Skin of body (tissue), 1 donor: ENCODE measurements at regions not wholly inside any gene's neighbourhood (a gene's known extent, or its start where the extent isn't known, plus 50 kb on each side); places are given as distances from the start of the nearest gene placed in this dataset.
A peak's percentile ranks its signal among the peaks of the same experiment; 100 is the strongest.
"Not testable (repeated sequence)": the region's sequence is repeated elsewhere in the genome, so short reads cannot be mapped to it uniquely, and the experiment has no call there.

ENCODE experiments used
- DNase-seq: peaks from one replicate; lab custom pipeline; 2025; lab: John Stamatoyannopoulos, UW

DNA sequence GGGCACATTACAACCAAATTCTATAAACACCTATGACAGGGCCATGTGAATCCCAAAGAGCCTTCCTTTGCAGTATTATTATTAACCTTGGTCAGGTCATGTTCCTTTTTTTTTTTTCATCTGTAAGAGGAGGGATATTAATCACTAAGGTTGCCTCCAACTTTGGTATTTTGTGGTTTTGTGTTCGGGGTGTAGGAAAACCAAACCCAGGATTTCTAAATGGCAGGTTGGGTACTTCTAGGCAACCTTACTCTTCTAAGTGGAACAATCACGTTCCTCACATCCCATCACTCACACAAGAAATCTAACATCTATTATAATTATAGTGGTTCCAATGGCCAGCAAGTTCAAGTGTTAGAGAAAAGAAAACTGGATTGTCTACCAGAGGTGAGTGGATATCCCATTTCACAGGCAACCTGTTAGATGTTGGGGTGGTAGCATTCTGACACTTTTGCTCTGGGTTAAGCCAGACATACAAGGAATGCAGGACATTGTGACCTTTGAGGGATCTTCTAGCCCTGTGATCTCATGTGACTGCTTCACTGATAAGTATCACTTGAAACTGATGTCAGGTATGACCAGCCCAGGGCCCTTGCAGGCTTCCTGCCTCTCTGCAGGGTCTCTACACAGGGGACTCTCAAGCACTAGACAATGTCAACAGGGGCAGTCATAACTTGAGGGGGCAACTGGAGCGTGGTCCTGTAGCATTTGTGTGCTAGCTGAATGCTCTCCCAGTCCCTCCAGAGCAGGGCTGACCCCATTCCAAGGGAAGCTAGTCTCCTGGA lies 126.2 kb upstream of the VLDLR start:
- DNase-seq, result no peak

GRCh38 chr9:2496169-2496568 lies 125.4 kb upstream of the VLDLR start:
- DNase-seq, result no peak

GRCh38 chr9:2496934-2497333 lies 124.7 kb upstream of the VLDLR start:
- DNase-seq, result no peak

DNA sequence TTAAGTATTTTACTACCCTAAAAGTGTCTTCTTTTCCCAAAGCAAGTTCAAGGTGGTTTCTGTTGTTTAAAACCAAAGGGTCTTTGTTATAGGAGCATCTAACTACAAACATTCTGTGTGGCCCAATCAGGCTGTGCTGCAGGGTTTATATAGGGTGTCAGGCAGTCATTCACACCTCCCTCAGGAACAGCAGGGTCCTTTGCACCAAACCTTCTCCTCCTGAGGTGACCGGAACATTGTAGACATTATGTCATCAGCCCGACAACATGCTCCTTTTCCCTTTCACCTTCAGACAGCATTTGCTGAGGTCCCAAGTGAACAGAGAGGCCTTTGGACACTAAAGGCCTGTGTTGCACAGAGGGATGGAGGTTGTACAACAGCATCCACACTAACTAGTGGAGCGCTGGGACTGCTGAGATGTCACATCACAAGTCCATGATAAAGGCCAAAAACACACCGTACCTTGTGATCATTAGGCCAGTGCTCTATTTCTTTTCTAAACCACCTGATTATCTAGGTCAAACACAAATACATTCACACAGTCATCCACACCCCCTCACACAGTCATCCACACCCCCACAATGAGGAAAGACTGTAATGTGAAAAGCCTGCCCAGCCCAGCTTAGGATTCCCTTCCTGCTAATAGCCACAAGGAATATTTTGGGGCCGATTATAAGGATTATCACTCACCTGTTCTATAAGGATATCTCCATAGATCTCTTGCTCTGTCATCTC lies 123.8 kb upstream of the VLDLR start:
- DNase-seq, result no peak

- no peak for DNase-seq
These were observed 119.4 kb upstream of the VLDLR start for GRCh38 chr9:2502210-2502609.

- DNase-seq, result no peak
These were observed 118.8 kb upstream of the VLDLR start for GRCh38 chr9:2502760-2503159.

GRCh38 chr9:2506321-2506720 lies 115.3 kb upstream of the VLDLR start:
- DNase-seq, result no peak

DNA sequence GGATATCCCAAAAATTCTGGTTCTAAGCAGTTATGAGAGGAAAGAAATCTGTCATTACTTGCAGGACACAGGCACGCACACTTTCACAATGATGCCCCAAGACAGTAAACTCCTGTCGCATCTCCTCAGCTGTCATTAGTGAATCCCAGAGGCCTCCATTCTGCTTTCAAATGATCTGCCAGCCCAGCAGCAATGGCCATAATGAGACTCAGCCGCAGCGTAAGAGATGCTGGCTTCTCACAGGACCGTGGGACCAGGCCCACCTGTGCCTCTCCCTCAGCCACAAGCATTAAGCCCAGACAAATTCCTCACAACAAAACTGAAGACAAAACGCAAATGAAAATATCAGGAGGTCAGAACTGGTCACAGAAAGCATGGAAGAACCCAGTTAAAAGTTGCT lies 98.0 kb upstream of the VLDLR start:
- DNase-seq, result no peak

GRCh38 chr9:2524601-2525000 lies 97.0 kb upstream of the VLDLR start:
- no peak for DNase-seq

DNA sequence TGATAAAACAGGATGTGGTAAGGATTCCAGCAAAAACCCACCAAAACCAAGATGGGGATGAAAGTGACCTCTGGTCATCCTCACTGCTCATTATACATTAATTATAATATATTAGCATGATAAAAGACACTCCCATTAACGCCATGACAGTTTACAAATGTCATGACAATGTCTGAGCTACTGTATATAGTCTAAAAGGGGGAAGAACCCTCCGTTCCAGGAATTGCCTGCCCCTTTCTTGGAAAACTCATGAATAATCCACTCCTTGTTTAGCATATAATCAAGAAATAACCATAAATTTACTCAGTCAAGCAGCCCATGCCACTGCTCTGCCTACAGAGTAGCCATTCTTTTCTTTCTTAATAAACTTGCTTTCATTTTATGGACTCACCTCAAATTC lies 96.4 kb upstream of the VLDLR start:
- no peak for DNase-seq

- DNase-seq, result no peak
These were observed 95.3 kb upstream of the VLDLR start for GRCh38 chr9:2526071-2526828.

DNA sequence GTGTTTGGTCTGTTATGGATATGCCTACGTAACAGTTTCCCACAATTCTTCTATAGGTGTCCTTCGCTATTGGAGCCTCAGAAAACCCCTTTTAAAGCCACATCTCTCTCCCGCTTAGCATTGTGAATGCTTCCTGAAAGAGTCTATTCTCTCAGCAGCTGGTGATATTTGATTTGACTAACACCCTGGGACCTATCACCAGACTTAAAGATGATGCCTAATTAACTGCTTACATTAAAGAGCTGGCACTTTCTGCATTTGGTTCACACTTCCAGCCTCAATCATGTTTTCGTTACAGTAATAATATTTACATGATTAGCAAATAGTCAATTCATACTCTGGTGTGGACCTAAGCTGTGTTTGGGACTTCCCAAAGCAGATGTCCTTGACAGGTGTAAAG lies 90.1 kb upstream of the VLDLR start:
- DNase-seq, result no peak

- DNase-seq, result no peak
These were observed 85.1 kb upstream of the VLDLR start for GRCh38 chr9:2536511-2536910.

DNA sequence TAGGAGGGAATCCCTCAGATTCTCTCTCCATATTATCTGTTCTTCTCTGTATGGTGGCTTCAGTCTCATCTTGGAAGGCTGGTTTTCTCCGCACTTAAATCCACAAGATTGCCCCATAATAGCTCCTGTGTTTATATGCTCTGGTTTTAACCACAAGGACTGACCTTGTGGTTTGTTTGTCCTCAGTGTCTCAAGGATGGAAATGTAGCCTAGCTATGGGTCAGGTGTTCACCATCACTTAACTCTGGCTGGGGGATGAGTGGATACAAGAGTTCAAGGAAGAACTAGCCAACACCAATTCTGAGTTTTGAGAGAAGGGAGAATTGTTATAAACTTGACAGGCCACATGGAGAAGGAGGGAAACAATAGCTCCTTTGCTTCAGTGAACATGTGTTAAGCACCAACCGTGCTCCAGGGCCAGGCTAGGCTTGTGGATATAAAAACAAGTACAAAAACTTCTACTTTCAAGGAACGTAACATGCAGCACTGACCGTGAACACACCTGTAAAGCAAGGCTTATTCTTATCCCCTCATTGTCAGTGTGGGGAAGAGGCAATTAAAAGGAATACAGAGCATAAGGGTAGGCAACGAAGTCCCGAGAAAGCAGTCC lies 75.6 kb upstream of the VLDLR start:
- no peak for DNase-seq

DNA sequence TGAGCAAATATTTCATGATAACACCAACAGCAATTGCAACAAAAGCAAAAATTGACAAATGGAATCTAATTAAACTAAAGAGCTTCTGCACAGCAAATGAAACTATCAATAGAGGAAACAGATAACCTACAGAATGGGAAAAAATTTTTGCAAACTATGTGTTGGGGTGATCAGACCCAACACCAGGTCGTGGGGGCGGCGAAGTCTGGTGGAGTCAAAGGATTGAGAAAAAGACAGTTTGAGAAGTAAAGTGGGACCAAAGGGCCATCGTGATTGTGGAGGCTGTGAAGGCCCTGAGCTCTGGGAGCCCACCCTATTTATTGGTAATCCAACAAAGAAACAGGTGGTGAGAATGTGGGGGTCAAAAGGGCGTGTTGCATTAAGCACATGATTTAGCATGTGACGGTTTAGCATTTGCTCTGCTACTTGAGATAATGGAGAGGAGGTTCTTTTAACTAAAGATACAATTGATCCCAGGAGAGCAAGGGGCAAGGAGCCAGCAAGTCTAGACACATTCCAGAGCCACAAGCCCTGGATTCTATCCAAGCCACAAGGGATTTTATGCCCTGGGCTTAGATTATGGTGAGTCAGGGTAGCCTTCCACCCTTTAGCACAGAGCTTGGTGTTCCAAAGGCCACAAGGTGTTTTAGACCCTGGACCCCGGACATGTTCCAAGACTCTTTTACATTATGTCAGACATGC lies 65.5 kb upstream of the VLDLR start:
- not testable (repeated sequence) for DNase-seq

DNA sequence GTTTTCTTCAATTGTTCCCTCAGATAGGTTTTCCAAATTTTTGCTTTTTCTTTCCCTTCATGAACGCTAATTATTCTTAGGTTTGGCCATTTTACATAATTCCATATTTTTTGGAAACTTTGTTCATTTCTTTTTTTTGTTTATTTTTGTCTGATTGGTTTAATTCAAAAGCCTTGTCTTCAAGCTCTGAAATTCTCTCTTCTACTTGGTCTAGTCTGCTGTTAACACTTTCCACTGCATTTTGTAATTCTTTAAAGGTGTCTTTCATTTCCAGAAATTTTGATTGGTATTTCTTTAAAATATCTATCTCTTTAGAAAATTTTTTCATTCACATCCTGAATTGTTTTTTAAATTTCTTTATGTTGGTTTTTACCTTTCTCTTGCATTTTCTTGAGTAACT lies 63.9 kb upstream of the VLDLR start:
- no peak for DNase-seq

DNA sequence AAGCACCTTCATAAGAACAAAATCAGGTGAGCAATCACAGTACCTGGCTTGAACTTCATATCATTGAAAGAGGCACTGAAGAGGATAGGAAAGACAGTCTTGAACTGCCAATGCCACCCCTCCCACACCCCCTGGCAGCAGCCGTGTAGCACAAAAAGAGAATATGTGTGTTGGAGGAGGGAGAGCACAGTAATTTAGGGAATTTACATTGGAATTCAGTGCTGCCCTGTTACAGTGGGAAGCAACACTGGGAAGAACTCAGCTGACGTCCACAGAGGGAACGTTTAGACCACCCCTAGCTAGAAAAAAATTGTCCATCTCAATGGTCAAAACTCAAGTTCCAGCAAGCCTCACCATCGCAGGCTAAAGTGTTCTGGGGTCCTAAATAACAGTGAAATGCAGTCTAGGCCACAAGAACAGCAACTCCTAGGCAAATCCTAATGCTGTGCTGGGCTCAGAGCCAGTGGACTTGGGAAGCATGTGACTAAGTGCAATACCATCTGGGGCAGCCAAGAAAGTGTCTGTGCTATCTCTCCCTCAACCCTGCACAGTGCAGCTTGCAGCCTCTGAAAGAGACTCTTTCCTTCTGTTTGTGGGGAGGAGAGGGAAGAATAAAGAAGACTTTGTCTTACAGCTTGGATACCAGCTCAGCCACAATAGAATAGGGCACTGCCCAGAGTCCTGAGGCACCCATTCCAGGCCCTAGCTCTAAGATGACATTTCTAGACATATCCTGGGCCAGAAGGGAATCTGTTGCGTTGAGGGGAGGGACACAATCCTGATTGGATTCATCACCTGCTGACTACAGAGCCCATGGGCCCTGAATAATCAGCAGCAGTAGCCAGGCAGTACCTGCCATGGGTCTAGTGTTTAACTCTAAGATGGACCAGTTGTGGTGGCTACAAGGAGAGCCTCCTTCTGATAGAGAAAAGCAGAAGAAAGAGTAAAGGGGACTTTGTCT lies 62.1 kb upstream of the VLDLR start:
- peak; percentile 82 for DNase-seq

DNA sequence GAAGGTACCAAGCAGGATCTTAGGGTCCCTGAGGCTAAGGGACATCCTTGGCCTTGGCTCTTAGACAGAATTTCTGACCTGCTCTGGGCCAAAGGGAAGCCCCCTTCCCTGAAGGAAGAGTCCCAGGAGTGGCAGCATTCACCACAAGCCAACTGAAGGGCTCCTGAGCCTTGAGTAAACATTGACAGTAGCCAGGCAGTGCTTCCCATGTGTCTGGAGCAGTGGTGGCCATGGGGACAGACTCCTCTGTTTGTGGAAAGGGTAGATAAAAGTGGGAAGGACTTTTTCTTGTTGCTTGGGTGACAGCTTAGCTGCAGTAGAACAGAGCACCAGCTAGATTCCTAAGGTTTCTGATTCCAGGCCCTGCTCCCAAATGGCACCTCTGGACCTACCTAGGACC lies 61.4 kb upstream of the VLDLR start:
- DNase-seq, result no peak

GRCh38 chr9:2565676-2566340 lies 55.8 kb upstream of the VLDLR start:
- DNase-seq, result no peak

- DNase-seq, result no peak
These were observed 53.7 kb upstream of the VLDLR start for GRCh38 chr9:2567922-2568321.
